ENCODE measurements at regions not wholly inside any gene's neighbourhood (a gene's known extent, or its start where the extent isn't known, plus 50 kb on each side); places are given as distances from the start of the nearest gene placed in this dataset.

DNA sequence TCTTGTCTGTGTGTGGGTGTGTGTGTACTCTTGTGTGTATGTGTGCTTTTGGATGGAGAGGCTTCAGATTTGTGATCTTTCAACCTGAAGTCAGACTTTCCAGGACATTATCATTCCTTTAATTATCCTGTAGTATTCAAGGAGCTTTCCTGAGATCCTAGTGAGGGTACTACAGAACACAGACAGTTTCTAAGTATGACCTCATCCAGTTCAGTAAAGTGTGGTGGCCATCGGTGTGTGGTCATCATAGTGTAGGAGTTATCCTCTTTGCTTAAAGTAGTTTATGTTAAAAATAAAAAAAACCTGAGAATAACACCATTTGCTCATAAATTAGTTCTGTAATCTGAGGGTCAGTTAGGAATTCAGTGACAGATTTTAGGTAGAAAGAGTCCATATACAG, 478.0 kb upstream of the ACTBL2 start:
- no peak for TF ChIP-seq POLR2A (IDR thresholded peaks at IDR 0.05)
- TF ChIP-seq EP300 (IDR thresholded peaks at IDR 0.05) = no peak
- Histone ChIP-seq H3K27me3 (no peaks in the 10 kb centered on the region), H3K27ac (no peak overlapping the region), H3K4me3 (no peak overlapping the region), H3K9me3 (no peaks in the 10 kb centered on the region), H3K36me3 (no peaks in the 10 kb centered on the region), H3K4me1 (ENCODE audit: insufficient read depth) (no peaks in the 10 kb centered on the region)
- no peak for DNase-seq
- intact Hi-C loops (cut with DNase I) = no loop called here
- 84 to 98% (median 86%) methylated on average over 1 of the region's 1 CpG for WGBS, 3 donors

DNA sequence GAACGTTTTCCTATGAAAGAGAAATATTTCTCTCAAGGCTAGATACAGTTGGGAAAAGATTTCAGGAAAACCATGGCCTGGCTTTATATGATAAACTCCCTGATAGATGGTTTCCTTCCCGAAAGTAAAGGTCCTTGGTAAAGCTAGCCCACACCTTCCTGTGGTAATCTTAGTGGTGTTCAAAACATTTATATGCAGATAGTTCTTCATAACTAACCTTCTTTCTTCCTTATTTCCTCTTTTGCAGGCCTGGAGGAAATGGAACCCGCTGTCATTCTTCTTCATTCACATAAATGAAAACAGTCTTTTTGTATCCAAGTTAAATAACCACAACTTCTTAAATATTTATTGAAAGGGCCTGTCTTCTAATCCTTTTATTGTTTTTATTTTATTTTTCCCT, 474.0 kb upstream of the ACTBL2 start:
- no peaks in the 10 kb centered on the region for H3K36me3 ChIP-seq
- TF ChIP-seq EP300 (IDR thresholded peaks at IDR 0.05) = no peak
- TF ChIP-seq, protein P1, sequence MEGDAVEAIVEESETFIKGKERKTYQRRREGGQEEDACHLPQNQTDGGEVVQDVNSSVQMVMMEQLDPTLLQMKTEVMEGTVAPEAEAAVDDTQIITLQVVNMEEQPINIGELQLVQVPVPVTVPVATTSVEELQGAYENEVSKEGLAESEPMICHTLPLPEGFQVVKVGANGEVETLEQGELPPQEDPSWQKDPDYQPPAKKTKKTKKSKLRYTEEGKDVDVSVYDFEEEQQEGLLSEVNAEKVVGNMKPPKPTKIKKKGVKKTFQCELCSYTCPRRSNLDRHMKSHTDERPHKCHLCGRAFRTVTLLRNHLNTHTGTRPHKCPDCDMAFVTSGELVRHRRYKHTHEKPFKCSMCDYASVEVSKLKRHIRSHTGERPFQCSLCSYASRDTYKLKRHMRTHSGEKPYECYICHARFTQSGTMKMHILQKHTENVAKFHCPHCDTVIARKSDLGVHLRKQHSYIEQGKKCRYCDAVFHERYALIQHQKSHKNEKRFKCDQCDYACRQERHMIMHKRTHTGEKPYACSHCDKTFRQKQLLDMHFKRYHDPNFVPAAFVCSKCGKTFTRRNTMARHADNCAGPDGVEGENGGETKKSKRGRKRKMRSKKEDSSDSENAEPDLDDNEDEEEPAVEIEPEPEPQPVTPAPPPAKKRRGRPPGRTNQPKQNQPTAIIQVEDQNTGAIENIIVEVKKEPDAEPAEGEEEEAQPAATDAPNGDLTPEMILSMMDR (IDR thresholded peaks at IDR 0.05) = no peak
- no peak for TF ChIP-seq POLR2A (IDR thresholded peaks at IDR 0.05)
- intact Hi-C loops (cut with DNase I) = no loop called here
- WGBS, 3 donors = 54 to 56% (median 54%) methylated on average over 3 of the region's 3 CpGs
- H3K27ac ChIP-seq = no peak overlapping the region
- no peaks in the 10 kb centered on the region for H3K4me1 ChIP-seq (ENCODE audit: insufficient read depth)
- no peak for DNase-seq
- H3K4me3 ChIP-seq = no peak overlapping the region
- H3K27me3 ChIP-seq = no peaks in the 10 kb centered on the region
- H3K9me3 ChIP-seq = no peaks in the 10 kb centered on the region

DNA sequence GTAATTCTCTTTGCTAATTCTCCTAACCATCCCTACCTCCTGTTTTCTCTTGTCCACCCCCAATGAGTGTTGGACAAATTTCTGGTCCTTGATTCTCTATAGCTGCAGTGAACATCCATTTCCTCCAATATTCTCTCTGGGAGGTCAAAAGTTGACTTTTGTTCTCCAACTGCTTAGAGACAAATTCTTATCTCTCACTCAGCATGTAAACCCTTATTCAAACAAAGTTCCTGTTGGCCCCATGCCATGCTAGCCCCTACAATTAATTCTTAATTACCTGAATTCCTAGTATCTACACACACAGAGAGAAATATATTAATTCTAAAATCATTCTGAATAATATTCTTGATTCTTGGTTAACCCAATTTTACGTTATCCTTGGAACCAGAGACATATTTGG, 472.9 kb upstream of the ACTBL2 start:
- no peak overlapping the region for H3K27ac ChIP-seq
- TF ChIP-seq POLR2A (IDR thresholded peaks at IDR 0.05) (no peak), EP300 (IDR thresholded peaks at IDR 0.05) (no peak)
- TF ChIP-seq, protein P1 (IDR thresholded peaks at IDR 0.05) = no peak
- H3K36me3 ChIP-seq = no peaks in the 10 kb centered on the region
- WGBS, 3 donors = 43 to 97% (median 49%) methylated on average over 1 of the region's 1 CpG
- no peaks in the 10 kb centered on the region for H3K4me1 ChIP-seq (ENCODE audit: insufficient read depth)
- DNase-seq = no peak
- no peaks in the 10 kb centered on the region for H3K9me3 ChIP-seq
- no peak overlapping the region for H3K4me3 ChIP-seq
- H3K27me3 ChIP-seq = no peaks in the 10 kb centered on the region
- intact Hi-C loops (cut with DNase I) = no loop called here

DNA sequence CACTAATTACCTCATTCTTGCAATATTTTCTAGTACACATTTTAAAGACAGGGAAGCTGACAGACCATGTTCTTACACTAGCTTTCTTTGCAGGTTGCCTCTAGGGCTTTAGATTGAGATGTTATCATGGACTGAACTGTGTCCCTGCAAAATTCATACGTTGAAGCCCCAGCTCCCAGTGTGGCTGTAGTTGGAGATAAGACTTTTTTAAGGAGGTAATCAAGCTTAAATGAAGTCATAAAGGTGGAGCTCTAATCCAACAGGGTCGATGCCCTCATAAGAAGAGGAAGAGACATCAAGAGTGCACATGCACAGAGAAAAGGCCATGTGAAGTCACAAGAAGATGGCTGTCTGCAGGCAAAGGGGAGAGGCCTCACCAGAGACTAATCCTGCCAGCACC, 471.2 kb upstream of the ACTBL2 start:
- intact Hi-C loops (cut with DNase I) = no loop called here
- no peak overlapping the region for H3K27ac ChIP-seq

DNA sequence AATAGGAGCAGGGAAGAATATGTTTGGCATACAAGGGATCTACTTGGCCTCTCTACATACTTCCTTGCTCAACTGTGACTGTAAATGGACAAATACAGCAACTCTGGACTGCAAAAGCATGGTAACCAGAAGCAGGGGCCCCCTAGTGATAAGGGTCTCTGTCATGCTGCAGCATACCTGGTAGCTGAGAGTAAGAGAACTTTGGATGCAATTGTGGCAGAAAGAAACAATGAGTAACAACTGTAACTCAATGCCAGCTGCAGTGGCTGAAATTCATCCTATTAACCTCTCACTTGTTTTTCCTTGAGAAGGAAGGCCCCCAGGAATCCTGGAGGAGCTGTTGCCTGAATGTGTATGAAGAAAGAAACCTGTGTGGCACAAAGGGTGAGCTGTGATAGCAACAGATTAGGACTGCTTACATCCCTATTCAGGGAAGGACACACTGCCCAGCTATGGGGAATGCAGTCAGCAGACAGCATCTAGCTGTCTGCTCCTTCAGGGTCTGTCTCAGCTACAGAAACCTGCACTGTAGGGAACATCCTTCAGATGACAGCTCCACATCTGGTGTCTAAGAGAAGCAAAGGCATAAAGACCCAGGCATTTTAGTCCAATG, 468.1 kb upstream of the ACTBL2 start:
- no peaks in the 10 kb centered on the region for H3K36me3 ChIP-seq
- intact Hi-C loops (cut with DNase I) = no loop called here
- TF ChIP-seq, protein P1 (IDR thresholded peaks at IDR 0.05) = no peak
- TF ChIP-seq POLR2A (IDR thresholded peaks at IDR 0.05) (no peak), EP300 (IDR thresholded peaks at IDR 0.05) (no peak)

More for the DNA sequence above, 471.2 kb upstream of the ACTBL2 start:
- Histone ChIP-seq H3K36me3 (no peaks in the 10 kb centered on the region), H3K9me3 (no peaks in the 10 kb centered on the region), H3K4me3 (no peak overlapping the region), H3K4me1 (ENCODE audit: insufficient read depth) (no peaks in the 10 kb centered on the region), H3K27me3 (no peaks in the 10 kb centered on the region)
- 70 to 76% (median 72%) methylated on average over 2 of the region's 2 CpGs for whole genome bisulfite sequencing, 3 donors
- TF ChIP-seq, protein P1 (IDR thresholded peaks at IDR 0.05) = no peak
- TF ChIP-seq EP300 (IDR thresholded peaks at IDR 0.05) (no peak), POLR2A (IDR thresholded peaks at IDR 0.05) (no peak)
- no peak for DNase-seq

More for the DNA sequence above, 468.1 kb upstream of the ACTBL2 start:
- no peak for DNase-seq
- no peak overlapping the region for H3K27ac ChIP-seq
- no peaks in the 10 kb centered on the region for H3K4me1 ChIP-seq (ENCODE audit: insufficient read depth)
- H3K27me3 ChIP-seq = no peaks in the 10 kb centered on the region
- H3K4me3 ChIP-seq = no peak overlapping the region
- no peaks in the 10 kb centered on the region for H3K9me3 ChIP-seq

Measured in ovary (tissue), 7 donors.